ENCODE measurements at regions not wholly inside any gene's neighbourhood (a gene's known extent, or its start where the extent isn't known, plus 50 kb on each side); places are given as distances from the start of the nearest gene placed in this dataset.

GRCh38 chr5:7225826-7226225, 170.1 kb upstream of the ADCY2 start:
- TF ChIP-seq CTCF (IDR thresholded peaks at IDR 0.05; ENCODE audit: low read depth, low read length, missing input control) (no peak), GABPA (IDR thresholded peaks at IDR 0.05 in 1 of 2, conservative IDR thresholded peaks at IDR 0.05 in 1 of 2) (no peak), RAD21 (IDR thresholded peaks at IDR 0.05) (no peak), ATF3 (IDR thresholded peaks at IDR 0.05) (no peak), REST (IDR thresholded peaks at IDR 0.05) (no peak), YY1 (IDR thresholded peaks at IDR 0.05) (no peak), MAX (IDR thresholded peaks at IDR 0.05) (no peak), SP1 (IDR thresholded peaks at IDR 0.05) (no peak), TAF1 (conservative IDR thresholded peaks at IDR 0.05) (no peak), ZBTB33 (IDR thresholded peaks at IDR 0.05) (no peak), JUND (IDR thresholded peaks at IDR 0.05) (no peak), FOXA2 (IDR thresholded peaks at IDR 0.05) (no peak), FOXA1 (IDR thresholded peaks at IDR 0.05) (no peak), EGR1 (IDR thresholded peaks at IDR 0.05; ENCODE audit: low read depth in 2 of 2) (no peak)

Measured in liver (tissue), 3 donors.